Esophagus squamous epithelium (tissue), 4 donors: ENCODE measurements at regions not wholly inside any gene's neighbourhood (a gene's known extent, or its start where the extent isn't known, plus 50 kb on each side); places are given as distances from the start of the nearest gene placed in this dataset.

Experiments used
- POLR2A ChIP-seq, 4 donors: fragments of 450-650 bp; IDR thresholded peaks; one replicate each; pipeline ENCODE4 v1.6.1; 2017; ENCODE audit warnings: antibody characterized with exemption in 4 of 4, mild to moderate bottlenecking in 4 of 4, moderate library complexity in 3 of 4
- TF ChIP-seq, protein P1 (sequence below), 6 experiments: fragments of 450-650 bp in 4 of 6; fragments of 200-600 bp in 2 of 6; sonication (generic) in 2 of 6; IDR thresholded peaks; one replicate each; pipeline ENCODE4 v1.5.1; 2016 to 2019; ENCODE audit warnings: antibody characterized with exemption in 6 of 6, mild to moderate bottlenecking in 4 of 6, moderate library complexity in 4 of 6

DNA sequence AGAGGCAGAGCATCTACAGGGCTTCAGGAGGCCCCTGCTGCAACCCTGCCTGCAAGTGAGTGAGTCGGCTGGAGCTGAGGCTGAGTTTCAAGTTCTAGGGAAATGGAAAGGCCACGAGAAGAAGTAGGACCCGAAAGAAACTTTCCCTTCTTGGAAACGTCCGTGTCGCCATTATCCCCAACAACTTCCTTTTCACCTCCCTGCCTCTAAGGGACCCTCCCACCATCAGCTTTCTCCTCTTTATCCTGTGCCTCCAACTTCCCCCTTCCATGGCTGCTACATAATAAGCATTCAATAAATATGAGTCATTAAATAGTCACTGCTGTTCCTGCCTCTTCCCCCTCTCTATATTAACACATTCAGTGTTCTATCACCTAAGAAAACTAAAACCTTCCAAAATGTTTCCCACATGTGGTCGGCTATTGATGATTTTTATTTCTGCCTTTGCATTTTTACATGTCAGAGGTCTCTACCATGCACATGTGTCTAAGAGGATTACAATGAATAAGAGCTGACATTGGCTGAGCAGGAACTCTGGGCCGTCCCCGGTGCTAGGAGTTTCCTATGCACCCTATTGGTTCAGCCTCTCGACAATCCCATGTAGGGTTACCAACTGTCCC lies 115.9 kb upstream of the TNRC6C start:
- TF ChIP-seq POLR2A (IDR thresholded peaks at IDR 0.05), result no peak
- TF ChIP-seq, protein P1, sequence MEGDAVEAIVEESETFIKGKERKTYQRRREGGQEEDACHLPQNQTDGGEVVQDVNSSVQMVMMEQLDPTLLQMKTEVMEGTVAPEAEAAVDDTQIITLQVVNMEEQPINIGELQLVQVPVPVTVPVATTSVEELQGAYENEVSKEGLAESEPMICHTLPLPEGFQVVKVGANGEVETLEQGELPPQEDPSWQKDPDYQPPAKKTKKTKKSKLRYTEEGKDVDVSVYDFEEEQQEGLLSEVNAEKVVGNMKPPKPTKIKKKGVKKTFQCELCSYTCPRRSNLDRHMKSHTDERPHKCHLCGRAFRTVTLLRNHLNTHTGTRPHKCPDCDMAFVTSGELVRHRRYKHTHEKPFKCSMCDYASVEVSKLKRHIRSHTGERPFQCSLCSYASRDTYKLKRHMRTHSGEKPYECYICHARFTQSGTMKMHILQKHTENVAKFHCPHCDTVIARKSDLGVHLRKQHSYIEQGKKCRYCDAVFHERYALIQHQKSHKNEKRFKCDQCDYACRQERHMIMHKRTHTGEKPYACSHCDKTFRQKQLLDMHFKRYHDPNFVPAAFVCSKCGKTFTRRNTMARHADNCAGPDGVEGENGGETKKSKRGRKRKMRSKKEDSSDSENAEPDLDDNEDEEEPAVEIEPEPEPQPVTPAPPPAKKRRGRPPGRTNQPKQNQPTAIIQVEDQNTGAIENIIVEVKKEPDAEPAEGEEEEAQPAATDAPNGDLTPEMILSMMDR (IDR thresholded peaks at IDR 0.05), result no peak
